HG03060 (cell line): ENCODE measurements at regions not wholly inside any gene's neighbourhood (a gene's known extent, or its start where the extent isn't known, plus 50 kb on each side); places are given as distances from the start of the nearest gene placed in this dataset.

Experiments used
- ATAC-seq: cut with Tn5 transposase; IDR thresholded peaks from one replicate; pipeline ENCODE4 v1.9.1; 2021; ENCODE audit warnings: low read depth, moderate number of reproducible peaks; ENCODE audit not compliant: unreplicated experiment

DNA sequence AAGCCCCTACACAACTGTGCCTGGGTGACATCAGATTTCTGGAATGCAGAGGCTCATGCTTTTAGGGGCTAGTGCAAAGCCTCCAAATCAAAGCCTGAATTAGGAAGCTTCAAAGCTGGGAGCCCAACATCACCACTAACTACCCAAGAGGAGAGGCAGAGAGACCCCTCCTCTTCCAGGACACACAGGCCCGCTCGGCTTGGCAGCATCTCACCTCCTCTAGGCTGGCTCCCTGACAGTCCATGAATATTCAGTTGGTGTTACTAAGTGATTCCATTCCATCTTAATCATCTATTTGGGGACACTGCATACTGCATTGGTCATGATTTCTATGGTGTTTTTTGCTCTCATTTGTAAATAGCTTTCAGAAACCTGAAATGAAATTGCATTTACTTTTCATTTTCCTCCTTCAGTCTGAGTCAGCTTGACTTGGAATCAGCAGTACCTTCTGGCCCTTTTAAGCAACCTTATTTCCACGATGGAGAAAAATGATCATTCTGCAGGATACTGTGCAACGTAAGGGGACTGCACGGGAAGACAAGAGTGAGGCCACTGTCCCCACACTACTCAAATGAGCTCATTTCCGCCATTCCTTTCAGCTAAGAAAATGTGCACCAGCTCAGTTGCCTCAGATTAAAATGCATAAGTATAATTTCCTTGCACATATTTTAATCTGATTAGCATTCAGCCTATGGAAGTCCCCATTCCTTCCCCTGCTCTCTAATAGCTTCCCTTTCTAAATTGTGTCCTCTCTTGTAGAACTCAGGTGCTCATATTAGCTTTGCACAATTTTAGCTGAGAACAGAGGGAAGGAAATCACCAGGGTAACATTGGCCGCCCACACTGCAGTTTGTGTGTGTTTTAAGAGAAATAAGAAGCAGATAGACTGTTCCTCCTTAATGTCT lies 219.9 kb downstream of the RFC3 start:
- no peak for ATAC-seq

GRCh38 chr13:34038541-34039068 lies 220.7 kb downstream of the RFC3 start:
- no peak for ATAC-seq

- no peak for ATAC-seq
Measured at GRCh38 chr13:34039678-34040077, 221.7 kb downstream of the RFC3 start.

- ATAC-seq = no peak
Measured at GRCh38 chr13:34040863-34041262, 222.9 kb downstream of the RFC3 start.

- no peak for ATAC-seq
Measured at GRCh38 chr13:34044041-34044440, 226.1 kb downstream of the RFC3 start.

DNA sequence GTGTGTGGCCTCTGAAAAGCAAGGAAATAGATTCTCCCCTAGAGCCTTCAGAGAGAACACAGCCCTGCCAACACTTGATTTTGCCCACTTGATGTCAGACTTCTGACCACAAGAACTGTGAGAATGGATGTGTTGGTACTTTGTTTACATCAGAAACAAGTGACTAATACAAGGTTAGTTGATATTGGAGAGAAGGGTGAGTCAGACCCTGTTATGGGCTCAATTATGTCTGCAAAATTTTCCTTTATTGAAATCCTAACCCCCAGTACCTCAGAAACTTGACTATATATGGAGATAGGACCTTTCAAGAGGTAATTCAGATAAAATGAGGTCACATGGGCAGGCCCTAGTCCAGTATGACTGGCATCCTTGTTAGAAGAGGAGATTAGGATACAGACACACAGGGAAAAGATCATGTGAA lies 226.7 kb downstream of the RFC3 start:
- ATAC-seq = no peak

GRCh38 chr13:34046457-34046856 lies 228.5 kb downstream of the RFC3 start:
- ATAC-seq = no peak

GRCh38 chr13:34048652-34049051 lies 230.7 kb downstream of the RFC3 start:
- ATAC-seq = no peak

DNA sequence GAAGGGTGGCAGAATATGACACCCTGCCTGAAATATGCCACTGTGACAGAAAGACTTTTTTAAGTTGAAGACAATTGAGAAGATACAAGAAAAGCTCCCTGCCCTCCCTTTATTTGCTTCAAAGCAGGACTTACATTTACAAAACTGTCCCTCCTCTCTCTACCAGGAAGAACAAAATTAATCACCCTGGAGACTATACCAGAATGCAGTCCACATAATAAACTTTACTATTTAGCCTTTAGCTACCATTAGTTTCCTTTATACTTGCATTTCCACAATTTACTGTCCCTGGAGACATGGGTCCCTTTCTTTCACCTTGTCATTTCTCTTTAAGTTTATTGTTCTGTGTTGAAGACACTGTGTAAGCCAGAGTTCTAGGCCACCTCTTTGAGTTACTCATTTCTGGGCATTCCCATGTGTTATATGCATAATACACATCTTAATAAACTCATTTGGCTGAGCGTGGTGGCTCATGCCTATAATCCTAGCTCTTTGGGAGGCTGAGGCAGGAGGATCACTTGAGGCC lies 238.8 kb downstream of the RFC3 start:
- ATAC-seq = no peak

DNA sequence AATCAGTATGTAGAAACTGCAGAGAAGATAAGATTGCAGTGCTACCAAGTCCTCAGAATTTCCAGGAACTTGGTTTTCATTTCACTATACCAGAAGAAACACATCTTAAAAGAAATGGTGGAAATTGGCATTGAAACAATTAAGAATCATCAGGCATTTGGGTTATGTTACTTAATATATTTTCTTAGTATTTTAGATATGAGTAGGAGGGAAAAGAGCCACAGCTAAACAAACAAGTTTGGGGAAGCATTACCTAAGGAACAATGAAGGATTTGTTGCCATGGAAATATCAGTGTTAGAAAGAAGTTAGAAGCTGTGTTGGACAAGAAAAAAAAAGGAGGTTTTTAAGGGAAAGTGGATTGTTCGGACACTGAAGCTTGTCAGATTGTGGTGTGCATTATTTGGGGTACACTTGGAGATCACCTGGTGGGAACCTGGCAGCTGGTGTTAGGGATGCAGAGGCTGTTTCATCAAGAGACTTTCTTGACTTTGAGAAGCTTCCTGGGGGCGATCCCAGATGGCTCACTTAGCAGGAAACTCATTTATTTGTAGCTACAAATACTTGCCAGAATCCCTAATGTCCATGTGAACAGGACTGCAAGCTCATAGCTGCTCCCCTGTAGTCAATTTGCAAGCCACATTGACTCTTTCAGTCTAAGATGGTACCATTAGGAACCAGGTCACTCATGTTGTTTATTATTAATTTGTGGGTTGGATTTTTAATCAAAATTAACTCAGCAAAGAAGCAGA lies 246.7 kb downstream of the RFC3 start:
- ATAC-seq = no peak

GRCh38 chr13:34065928-34066327 lies 248.0 kb downstream of the RFC3 start:
- ATAC-seq = no peak

GRCh38 chr13:34066344-34066743 lies 248.4 kb downstream of the RFC3 start:
- ATAC-seq = no peak

DNA sequence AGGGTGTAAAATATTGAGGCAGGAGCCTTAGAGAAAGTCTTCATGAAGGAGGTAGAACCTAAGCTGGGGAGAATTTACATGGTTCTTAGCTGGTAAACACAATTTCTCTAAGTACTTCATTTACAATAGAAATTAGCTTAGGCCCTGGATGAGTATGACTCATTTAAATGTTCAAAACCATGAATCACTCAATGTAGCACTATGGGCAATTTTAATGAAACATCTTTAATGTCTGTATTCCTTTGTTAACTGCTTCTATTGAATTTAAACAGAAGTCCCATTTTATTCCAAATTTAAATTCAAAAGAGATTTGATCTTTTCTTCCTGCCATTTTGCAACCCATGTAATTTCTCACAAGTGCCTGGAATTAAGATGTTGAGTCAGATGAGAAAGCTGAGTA lies 252.1 kb downstream of the RFC3 start:
- ATAC-seq = no peak

GRCh38 chr13:34070544-34071303 lies 252.8 kb downstream of the RFC3 start:
- ATAC-seq = no peak

DNA sequence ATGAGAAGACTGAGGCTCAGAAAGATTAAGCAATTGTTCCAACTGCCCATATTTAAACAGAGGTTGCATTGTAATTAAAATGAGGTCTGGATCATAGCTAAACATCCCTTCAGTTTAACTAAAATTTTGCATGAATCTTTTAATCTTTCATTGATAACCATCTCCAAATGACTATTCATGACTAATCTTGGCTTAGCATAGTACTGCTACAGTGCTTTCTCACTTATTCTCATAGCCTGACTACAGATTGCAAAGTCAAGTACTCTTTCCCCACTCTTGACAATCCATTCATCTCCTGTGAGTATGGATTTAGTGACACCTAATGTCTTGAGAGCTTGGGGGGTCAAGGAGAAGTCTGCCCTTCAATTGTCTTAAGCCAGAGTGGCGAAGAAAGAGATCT lies 258.4 kb downstream of the RFC3 start:
- ATAC-seq = no peak

DNA sequence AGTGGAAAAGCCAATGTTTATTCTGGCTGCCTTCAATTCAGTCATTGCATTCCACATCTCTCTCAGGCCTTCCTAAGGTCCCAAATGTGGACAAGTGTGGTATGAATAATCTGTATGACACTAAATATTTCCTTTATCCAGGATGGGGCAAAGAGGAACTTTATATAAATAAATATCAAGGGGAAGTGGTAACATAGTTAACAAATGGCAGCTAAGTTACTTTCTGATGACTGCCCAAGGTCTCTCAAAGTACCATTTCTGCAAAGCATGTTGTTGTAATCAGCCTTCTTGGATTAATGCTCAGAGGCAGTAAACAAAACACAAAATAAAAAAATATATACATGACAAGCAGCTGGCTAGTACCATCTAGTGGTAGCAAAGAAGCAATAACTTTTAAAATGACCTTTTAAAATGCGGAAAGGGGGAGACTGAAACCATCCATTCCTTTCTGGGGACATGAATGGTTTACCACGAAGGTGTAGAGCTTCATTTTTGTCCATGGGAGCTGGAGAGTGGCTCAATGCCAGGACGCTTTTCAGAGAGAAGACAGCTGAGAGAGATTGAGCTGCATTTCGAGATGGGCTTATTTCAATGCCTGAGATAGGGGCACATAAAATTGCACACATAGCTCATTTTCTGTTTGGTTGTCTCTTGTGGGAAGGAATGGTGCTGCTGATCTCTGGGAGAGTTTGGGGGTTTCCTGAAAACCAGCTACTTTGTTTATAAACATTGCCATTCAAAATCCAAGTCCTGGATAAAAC lies 259.2 kb downstream of the RFC3 start:
- ATAC-seq = no peak

GRCh38 chr13:34078334-34078999 lies 260.5 kb downstream of the RFC3 start:
- ATAC-seq = no peak

DNA sequence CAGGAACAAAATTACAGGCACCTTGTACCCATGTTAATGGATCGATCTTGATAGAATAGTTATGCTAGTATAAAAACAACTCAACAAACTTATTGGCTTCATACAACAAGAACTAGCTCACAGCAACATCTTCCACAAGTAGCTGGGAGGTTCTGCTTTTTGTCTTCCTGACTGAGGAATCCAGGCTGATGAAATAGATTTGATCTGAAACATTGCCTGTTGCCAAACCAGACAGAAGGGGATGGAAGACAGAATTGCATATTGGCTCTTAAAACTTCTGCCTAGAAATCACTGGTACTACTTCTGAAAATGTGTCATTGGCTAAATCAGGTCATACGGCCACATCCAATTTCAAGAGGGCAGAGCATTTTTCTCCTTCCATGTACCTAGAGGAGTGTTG lies 267.3 kb downstream of the RFC3 start:
- no peak for ATAC-seq

GRCh38 chr13:34086281-34086680 lies 268.3 kb downstream of the RFC3 start:
- ATAC-seq = no peak
